ENCODE measurements at regions not wholly inside any gene's neighbourhood (a gene's known extent, or its start where the extent isn't known, plus 50 kb on each side); places are given as distances from the start of the nearest gene placed in this dataset.

- H3K4me3 ChIP-seq: no peak overlapping the region
- intact Hi-C loops (cut with DNase I; ENCODE audit: low total_unique reads): no loop called here
- no peaks in the 10 kb centered on the region for H3K36me3 ChIP-seq
- H3K4me1 ChIP-seq: no peaks in the 10 kb centered on the region
- no peaks in the 10 kb centered on the region for H3K9me3 ChIP-seq
- TF ChIP-seq CTCF (IDR thresholded peaks at IDR 0.05 in 8 of 11, conservative IDR thresholded peaks at IDR 0.05 in 3 of 11) (no peak), POLR2A (IDR thresholded peaks at IDR 0.05) (no peak), POLR2AphosphoS5 (IDR thresholded peaks at IDR 0.05) (no peak)
- H3K27me3 ChIP-seq (replicated peaks in 1 of 7): peaks cover 0 to 4% (median 0%) of the 10 kb centered on the region in 7 donors
- DNase-seq: no peak
- 50 to 64% (median 58%) methylated on average over 5 of the region's 5 CpGs for WGBS, 5 donors
- H3K27ac ChIP-seq: no peak overlapping the region
These were observed 81.2 kb upstream of the GDF10 start for GRCh38 chr10:47218803-47219202.

DNA sequence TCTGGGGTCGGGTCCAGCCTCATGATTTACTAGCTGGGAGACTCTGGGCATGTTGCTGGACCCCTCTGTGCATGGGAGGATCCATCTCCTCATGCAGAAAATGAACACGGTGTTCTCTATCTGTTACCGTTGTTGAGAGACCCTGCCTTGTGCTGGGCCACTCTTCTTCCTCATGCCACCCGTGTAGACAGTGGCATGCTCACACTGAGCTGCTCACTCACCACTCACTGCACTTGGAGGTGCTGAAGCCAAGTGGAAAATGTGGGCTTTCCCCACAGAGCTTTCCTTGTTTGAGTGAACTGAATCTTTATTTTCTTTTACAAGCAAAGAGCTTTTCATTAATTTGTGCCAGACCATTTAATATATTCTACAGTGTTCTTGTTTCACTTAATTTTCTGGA, 77.5 kb upstream of the GDF10 start:
- DNase-seq: no peak
- Histone ChIP-seq H3K4me1 (no peaks in the 10 kb centered on the region), H3K4me3 (no peak overlapping the region), H3K27me3 (replicated peaks in 1 of 7) (peaks cover 0 to 4% (median 0%) of the 10 kb centered on the region in 7 donors), H3K36me3 (no peaks in the 10 kb centered on the region), H3K9me3 (no peaks in the 10 kb centered on the region), H3K27ac (no peak overlapping the region)
- intact Hi-C loops (cut with DNase I; ENCODE audit: low total_unique reads): no loop called here
- TF ChIP-seq POLR2AphosphoS5 (IDR thresholded peaks at IDR 0.05) (no peak), POLR2A (IDR thresholded peaks at IDR 0.05) (no peak), CTCF (IDR thresholded peaks at IDR 0.05 in 8 of 11, conservative IDR thresholded peaks at IDR 0.05 in 3 of 11) (no peak)
- 79 to 86% (median 81%) methylated on average over 3 to 4 of the region's 4 CpGs for WGBS, 5 donors

DNA sequence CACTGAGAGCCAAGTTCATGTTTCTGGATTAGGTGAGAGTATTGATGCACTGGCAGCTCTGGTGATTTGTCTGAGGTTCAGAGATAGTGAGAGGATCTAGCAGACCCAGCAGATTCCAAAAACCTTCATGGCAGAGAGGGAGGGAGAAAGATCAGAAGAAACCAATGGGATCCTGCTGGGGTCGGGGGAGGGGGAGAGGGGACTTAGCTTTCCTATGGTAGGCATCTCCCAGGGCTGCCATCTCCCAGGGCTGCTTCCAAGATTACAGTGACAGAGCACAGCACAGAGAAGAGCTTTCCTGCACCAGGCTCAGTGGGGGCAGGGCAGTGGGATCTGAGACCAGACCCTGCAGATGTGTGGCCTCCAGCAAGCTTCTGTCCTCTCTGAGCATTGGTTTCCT, 76.8 kb upstream of the GDF10 start:
- Histone ChIP-seq H3K27me3 (replicated peaks in 1 of 7) (peaks cover 0 to 4% (median 0%) of the 10 kb centered on the region in 7 donors), H3K4me1 (no peaks in the 10 kb centered on the region), H3K36me3 (no peaks in the 10 kb centered on the region), H3K9me3 (no peaks in the 10 kb centered on the region), H3K27ac (no peak overlapping the region), H3K4me3 (no peak overlapping the region)
- WGBS, 5 donors: 64 to 93% (median 85%) methylated on average over 1 of the region's 1 CpG
- DNase-seq: no peak
- TF ChIP-seq POLR2A (IDR thresholded peaks at IDR 0.05): no peak
- intact Hi-C loops (cut with DNase I; ENCODE audit: low total_unique reads): no loop called here

- intact Hi-C loops (cut with DNase I; ENCODE audit: low total_unique reads): no loop called here
- no peak for TF ChIP-seq POLR2AphosphoS5 (IDR thresholded peaks at IDR 0.05)
- no peak for TF ChIP-seq CTCF (IDR thresholded peaks at IDR 0.05 in 8 of 11, conservative IDR thresholded peaks at IDR 0.05 in 3 of 11)
- no peak for TF ChIP-seq POLR2A (IDR thresholded peaks at IDR 0.05)
- H3K9me3 ChIP-seq: peaks cover 0 to 9% (median 6%) of the 10 kb centered on the region in 8 donors
- DNase-seq: no peak
- WGBS, 5 donors: 73 to 86% (median 84%) methylated on average over 2 of the region's 2 CpGs
- no peaks in the 10 kb centered on the region for H3K4me1 ChIP-seq
- H3K36me3 ChIP-seq: no peaks in the 10 kb centered on the region
- no peak overlapping the region for H3K27ac ChIP-seq
- H3K4me3 ChIP-seq: no peak overlapping the region
- H3K27me3 ChIP-seq (replicated peaks in 1 of 7): peaks cover 0 to 4% (median 0%) of the 10 kb centered on the region in 7 donors
These were observed 75.3 kb upstream of the GDF10 start for GRCh38 chr10:47224546-47225218.

All from spleen (tissue), 11 donors.